Neuronal stem cell (in vitro differentiated cells): ENCODE measurements at regions not wholly inside any gene's neighbourhood (a gene's known extent, or its start where the extent isn't known, plus 50 kb on each side); places are given as distances from the start of the nearest gene placed in this dataset.

Experiments
- DNase-seq: peaks from one replicate; pipeline ENCODE4 v3.0.0-alpha.2; 2013; ENCODE audit warnings: low spot score
- H2AFZ ChIP-seq: one replicate; pipeline ENCODE4 v1.6.1; 2013; ENCODE audit warnings: mild to moderate bottlenecking, low read length, inconsistent platforms
- H2AK5ac ChIP-seq: 2 replicates; pipeline ENCODE4 v1.6.1; 2013; ENCODE audit warnings: low read depth, mild to moderate bottlenecking, inconsistent platforms, low read length, moderate library complexity, mixed read lengths
- H2BK120ac ChIP-seq: 2 replicates; pipeline ENCODE4 v1.6.1; 2013; ENCODE audit warnings: low read depth, mild to moderate bottlenecking, inconsistent platforms, low read length, moderate library complexity, mixed read lengths
- H2BK12ac ChIP-seq: one replicate; pipeline ENCODE4 v1.6.1; 2013; ENCODE audit warnings: low read length, inconsistent platforms
- H2BK15ac ChIP-seq: 2 replicates; pipeline ENCODE4 v1.6.1; 2013; ENCODE audit warnings: mild to moderate bottlenecking, low read length, inconsistent platforms, mixed read lengths
- H2BK5ac ChIP-seq: one replicate; pipeline ENCODE4 v1.6.1; 2013; ENCODE audit warnings: inconsistent platforms, mild to moderate bottlenecking, low read length, moderate library complexity
- H3K14ac ChIP-seq: one replicate; pipeline ENCODE4 v1.6.1; 2013; ENCODE audit warnings: low read length, inconsistent platforms
- H3K18ac ChIP-seq: 2 replicates; pipeline ENCODE4 v1.6.1; 2013; ENCODE audit warnings: low read length, inconsistent platforms
- H3K23ac ChIP-seq: 2 replicates; pipeline ENCODE4 v1.6.1; 2013; ENCODE audit warnings: low read depth, mild to moderate bottlenecking, mixed read lengths, low read length, inconsistent platforms; ENCODE audit not compliant: poor library complexity
- H3K27ac ChIP-seq: replicated peaks from 3 replicates; pipeline ENCODE4 v1.5.1; 2013; ENCODE audit warnings: low read length, inconsistent platforms
- H3K27me3 ChIP-seq, 3 experiments: 2 replicates each; pipeline ENCODE4 v1.6.1; 2013; ENCODE audit warnings: low read length in 3 of 3, mild to moderate bottlenecking in 2 of 3, inconsistent platforms in 1 of 3, low read depth in 1 of 3, mixed read lengths in 1 of 3, moderate library complexity in 1 of 3; ENCODE audit not compliant: control insufficient read depth in 3 of 3, insufficient read depth in 3 of 3
- H3K36me3 ChIP-seq, 2 donors: replicated peaks in 1 of 2; 2 replicates each; pipeline ENCODE4 v1.6.1; 2013; ENCODE audit warnings: low read length in 2 of 2; ENCODE audit not compliant: control insufficient read depth in 2 of 2, insufficient read depth in 2 of 2
- H3K4ac ChIP-seq: 2 replicates; pipeline ENCODE4 v1.6.1; 2013; ENCODE audit warnings: inconsistent platforms, mild to moderate bottlenecking, low read length, moderate library complexity
- H3K4me1 ChIP-seq, 2 donors: 1 replicate in 1 of 2; 2 replicates in 1 of 2; pipeline ENCODE4 v1.6.1; 2013; ENCODE audit warnings: low read length in 2 of 2, low read depth in 1 of 2; ENCODE audit not compliant: control insufficient read depth in 2 of 2, insufficient read depth in 1 of 2
- H3K4me2 ChIP-seq: one replicate; pipeline ENCODE4 v1.6.1; 2013; ENCODE audit warnings: mild to moderate bottlenecking, low read length, inconsistent platforms; ENCODE audit not compliant: insufficient read depth, poor library complexity, severe bottlenecking
- H3K4me3 ChIP-seq, 2 donors: 2 replicates each; pipeline ENCODE4 v1.5.1; 2013; ENCODE audit warnings: low read length in 2 of 2, mild to moderate bottlenecking in 2 of 2, inconsistent platforms in 1 of 2, moderate library complexity in 1 of 2
- H3K79me1 ChIP-seq: one replicate; pipeline ENCODE4 v1.6.1; 2013; ENCODE audit warnings: low read depth, mild to moderate bottlenecking, inconsistent platforms, low read length, moderate library complexity
- H3K9ac ChIP-seq: one replicate; pipeline ENCODE4 v1.6.1; 2013; ENCODE audit warnings: mild to moderate bottlenecking, low read depth, low read length, inconsistent platforms; ENCODE audit not compliant: poor library complexity
- H3K9me3 ChIP-seq, 2 donors: replicated peaks in 1 of 2; 2 replicates each; pipeline versions ENCODE3 to v1.6.1; 2013; ENCODE audit warnings: low read length in 2 of 2, mild to moderate bottlenecking in 2 of 2, inconsistent platforms in 1 of 2, low read depth in 1 of 2, mixed read lengths in 1 of 2, moderate library complexity in 1 of 2; ENCODE audit not compliant: control insufficient read depth in 2 of 2, insufficient read depth in 1 of 2
- H4K8ac ChIP-seq: one replicate; pipeline ENCODE4 v1.6.1; 2013; ENCODE audit warnings: low read depth, mild to moderate bottlenecking, inconsistent platforms, low read length, moderate library complexity
- H4K91ac ChIP-seq: one replicate; pipeline ENCODE4 v1.6.1; 2013; ENCODE audit warnings: low read length, low read depth, mild to moderate bottlenecking, inconsistent platforms; ENCODE audit not compliant: poor library complexity
- WGBS, 2 donors: extraction: QIAGEN DNeasy Blood & Tissue Kit; methylation state at CpG; one replicate each; pipeline ENCODE4 v1.1.7; 2013; ENCODE audit warnings: missing lambda C conversion rate in 2 of 2, mixed read lengths in 1 of 2; ENCODE audit not compliant: insufficient read length in 2 of 2, insufficient replicate concordance in 1 of 2; ENCODE audit errors: extremely low coverage in 2 of 2; 5-methylcytosine and 5-hydroxymethylcytosine counted together

GRCh38 chr7:125971656-125972055, 1042.0 kb upstream of the POT1 start:
- no peak overlapping the region for H2BK5ac ChIP-seq
- no peak overlapping the region for H3K4me2 ChIP-seq
- no peak overlapping the region for H3K14ac ChIP-seq
- H3K79me1 ChIP-seq: no peaks in the 10 kb centered on the region
- H3K27ac ChIP-seq: no peak overlapping the region
- H3K9ac ChIP-seq: no peak overlapping the region
- no peak for DNase-seq
- no peaks in the 10 kb centered on the region for H3K9me3 ChIP-seq
- H3K36me3 ChIP-seq: no peaks in the 10 kb centered on the region
- no peak overlapping the region for H2AK5ac ChIP-seq
- no peak overlapping the region for H2BK120ac ChIP-seq
- WGBS, 2 donors: no CpG with 5 or more reads among the region's 2 CpGs
- H3K23ac ChIP-seq: no peak overlapping the region
- no peak overlapping the region for H4K91ac ChIP-seq
- H4K8ac ChIP-seq: no peak overlapping the region
- H3K4me3 ChIP-seq: no peak overlapping the region
- no peak overlapping the region for H3K18ac ChIP-seq
- H2BK12ac ChIP-seq: no peak overlapping the region
- H3K4ac ChIP-seq: no peak overlapping the region
- no peak overlapping the region for H2AFZ ChIP-seq
- H2BK15ac ChIP-seq: no peak overlapping the region
- no peaks in the 10 kb centered on the region for H3K27me3 ChIP-seq
- H3K4me1 ChIP-seq: no peaks in the 10 kb centered on the region

DNA sequence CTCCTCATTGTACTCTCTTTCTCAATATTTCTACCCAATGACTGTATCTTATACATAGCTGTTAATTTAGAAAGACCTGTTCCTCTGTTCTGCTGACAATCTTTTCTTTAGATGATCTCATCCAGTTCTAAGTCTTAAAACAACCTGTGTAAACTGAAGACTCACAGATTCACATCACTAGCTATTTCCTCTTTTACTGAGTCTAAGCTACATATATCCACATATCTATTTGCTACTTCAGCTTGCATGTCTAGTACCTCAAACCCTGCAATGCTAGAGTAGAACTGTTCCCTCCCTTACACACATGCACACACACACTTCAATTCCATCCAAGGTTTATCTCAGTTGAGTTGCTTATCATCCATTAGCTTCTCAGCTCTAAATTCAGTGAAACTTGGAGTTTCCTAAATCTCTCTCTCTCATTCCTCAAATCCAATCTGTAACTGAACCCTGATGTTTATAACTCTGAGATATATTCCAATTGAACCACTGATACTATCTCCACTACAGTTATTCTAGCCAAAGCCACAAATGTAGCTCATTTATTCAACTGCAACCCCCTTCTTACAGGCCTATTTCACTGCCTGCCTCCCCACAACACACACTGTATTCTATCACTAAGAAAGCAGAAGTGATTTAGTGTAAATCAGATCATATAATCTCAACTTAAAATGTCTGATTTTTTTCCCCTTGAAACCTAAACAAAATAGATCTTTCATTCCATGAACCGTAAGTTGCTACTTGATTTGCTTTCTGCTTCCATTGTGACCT, 1036.8 kb upstream of the POT1 start:
- H3K4ac ChIP-seq: no peak overlapping the region
- no peaks in the 10 kb centered on the region for H3K79me1 ChIP-seq
- H2AFZ ChIP-seq: no peak overlapping the region
- H3K4me1 ChIP-seq: no peaks in the 10 kb centered on the region
- H2BK15ac ChIP-seq: no peak overlapping the region
- H2BK120ac ChIP-seq: no peak overlapping the region
- no peaks in the 10 kb centered on the region for H3K27me3 ChIP-seq
- H3K4me3 ChIP-seq: no peak overlapping the region
- no peak overlapping the region for H3K4me2 ChIP-seq
- H3K23ac ChIP-seq: no peak overlapping the region
- no peak overlapping the region for H2BK12ac ChIP-seq
- H3K14ac ChIP-seq: no peak overlapping the region
- no peaks in the 10 kb centered on the region for H3K36me3 ChIP-seq
- DNase-seq: no peak
- WGBS, 2 donors: no CpG with 5 or more reads among the region's 1 CpG
- H3K27ac ChIP-seq: no peak overlapping the region
- H3K9me3 ChIP-seq: no peaks in the 10 kb centered on the region
- H3K18ac ChIP-seq: no peak overlapping the region
- no peak overlapping the region for H3K9ac ChIP-seq
- H2AK5ac ChIP-seq: no peak overlapping the region
- H2BK5ac ChIP-seq: no peak overlapping the region
- no peak overlapping the region for H4K8ac ChIP-seq
- H4K91ac ChIP-seq: no peak overlapping the region

GRCh38 chr7:125934955-125935354, 1005.3 kb upstream of the POT1 start:
- Histone ChIP-seq H3K18ac (no peak overlapping the region), H4K8ac (no peak overlapping the region), H3K27ac (no peak overlapping the region), H3K36me3 (no peaks in the 10 kb centered on the region), H3K79me1 (no peaks in the 10 kb centered on the region), H3K27me3 (no peaks in the 10 kb centered on the region), H2BK5ac (no peak overlapping the region), H3K23ac (no peak overlapping the region), H2AFZ (no peak overlapping the region), H2BK15ac (no peak overlapping the region), H3K14ac (no peak overlapping the region), H4K91ac (no peak overlapping the region), H3K4me1 (no peaks in the 10 kb centered on the region), H2AK5ac (no peak overlapping the region), H3K4ac (no peak overlapping the region), H3K4me3 (no peak overlapping the region), H2BK120ac (no peak overlapping the region), H3K9me3 (no peaks in the 10 kb centered on the region), H2BK12ac (no peak overlapping the region), H3K4me2 (no peak overlapping the region), H3K9ac (no peak overlapping the region)
- DNase-seq: no peak
- no CpG with 5 or more reads among the region's 1 CpG for WGBS, 2 donors

DNA sequence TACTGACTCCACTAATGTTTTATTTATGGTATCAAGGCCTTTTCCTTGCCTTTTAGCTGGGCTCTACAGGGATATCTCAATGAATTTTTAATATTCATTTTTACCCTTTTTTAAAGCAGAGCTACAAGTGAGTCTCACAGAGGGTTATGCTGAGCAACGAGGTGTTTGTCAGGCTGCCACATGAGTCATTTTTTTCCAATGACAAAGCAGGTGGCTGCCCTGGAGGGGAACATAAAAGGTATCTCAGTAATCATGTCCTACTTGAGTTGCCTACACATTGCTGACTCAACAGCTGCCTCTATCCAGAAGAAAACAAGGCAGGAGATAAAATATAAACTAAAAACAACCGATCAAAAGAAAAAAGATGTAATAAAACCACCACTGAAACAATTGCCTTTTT, 1004.9 kb upstream of the POT1 start:
- Histone ChIP-seq H3K23ac (no peak overlapping the region), H3K36me3 (no peaks in the 10 kb centered on the region), H2AK5ac (no peak overlapping the region), H3K27ac (no peak overlapping the region), H3K9ac (no peak overlapping the region), H2BK120ac (no peak overlapping the region), H3K4me2 (no peak overlapping the region), H3K4me3 (no peak overlapping the region), H3K14ac (no peak overlapping the region), H3K4ac (no peak overlapping the region), H3K18ac (no peak overlapping the region), H3K9me3 (no peaks in the 10 kb centered on the region), H2BK12ac (no peak overlapping the region), H3K79me1 (no peaks in the 10 kb centered on the region), H2AFZ (no peak overlapping the region), H2BK5ac (no peak overlapping the region), H3K27me3 (no peaks in the 10 kb centered on the region), H3K4me1 (no peaks in the 10 kb centered on the region), H4K8ac (no peak overlapping the region), H2BK15ac (no peak overlapping the region), H4K91ac (no peak overlapping the region)
- WGBS, 2 donors: no CpG with 5 or more reads among the region's 2 CpGs
- DNase-seq: no peak
